ENCODE measurements at regions not wholly inside any gene's neighbourhood (a gene's known extent, or its start where the extent isn't known, plus 50 kb on each side); places are given as distances from the start of the nearest gene placed in this dataset.
A peak's percentile ranks its signal among the peaks of the same experiment; 100 is the strongest.

DNA sequence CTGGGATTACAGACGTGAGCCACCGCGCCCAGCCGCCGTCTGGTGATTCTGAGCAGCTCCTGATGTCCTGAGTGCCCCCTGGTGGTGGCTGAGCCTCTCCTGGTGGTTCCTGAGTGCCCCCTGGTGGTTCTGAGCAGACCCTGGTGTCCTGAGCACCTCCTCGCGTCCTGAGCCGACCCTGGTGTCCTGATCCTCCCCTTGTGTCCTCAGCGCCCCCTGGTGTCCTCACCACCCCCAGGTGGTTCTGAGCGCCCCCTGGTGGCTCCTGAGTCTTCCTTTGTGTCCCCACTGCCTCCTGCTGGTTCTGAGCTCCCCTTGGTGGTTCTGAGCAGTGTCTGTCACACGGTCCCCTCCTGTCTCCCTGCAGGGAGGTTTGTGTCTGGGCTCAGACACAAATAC, 1304.9 kb downstream of the TMEM121 start:
- Mint-ChIP-seq H3K27ac (no peak overlapping the region), H3K4me1 (ENCODE audit: low read depth) (no peaks in the 10 kb centered on the region), H3K27me3 (ENCODE audit: insufficient read depth) (no peaks in the 10 kb centered on the region), H3K36me3 (ENCODE audit: low read depth) (no peaks in the 10 kb centered on the region; the same call in 1 of the 2 replicates), H3K9me3 (peaks cover 32% of the 10 kb centered on the region), H3K4me3 (no peak overlapping the region)
- DNase-seq = no peak
- TF ChIP-seq, protein P1, sequence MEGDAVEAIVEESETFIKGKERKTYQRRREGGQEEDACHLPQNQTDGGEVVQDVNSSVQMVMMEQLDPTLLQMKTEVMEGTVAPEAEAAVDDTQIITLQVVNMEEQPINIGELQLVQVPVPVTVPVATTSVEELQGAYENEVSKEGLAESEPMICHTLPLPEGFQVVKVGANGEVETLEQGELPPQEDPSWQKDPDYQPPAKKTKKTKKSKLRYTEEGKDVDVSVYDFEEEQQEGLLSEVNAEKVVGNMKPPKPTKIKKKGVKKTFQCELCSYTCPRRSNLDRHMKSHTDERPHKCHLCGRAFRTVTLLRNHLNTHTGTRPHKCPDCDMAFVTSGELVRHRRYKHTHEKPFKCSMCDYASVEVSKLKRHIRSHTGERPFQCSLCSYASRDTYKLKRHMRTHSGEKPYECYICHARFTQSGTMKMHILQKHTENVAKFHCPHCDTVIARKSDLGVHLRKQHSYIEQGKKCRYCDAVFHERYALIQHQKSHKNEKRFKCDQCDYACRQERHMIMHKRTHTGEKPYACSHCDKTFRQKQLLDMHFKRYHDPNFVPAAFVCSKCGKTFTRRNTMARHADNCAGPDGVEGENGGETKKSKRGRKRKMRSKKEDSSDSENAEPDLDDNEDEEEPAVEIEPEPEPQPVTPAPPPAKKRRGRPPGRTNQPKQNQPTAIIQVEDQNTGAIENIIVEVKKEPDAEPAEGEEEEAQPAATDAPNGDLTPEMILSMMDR (IDR thresholded peaks at IDR 0.05) = peak; percentile 47; the same call in 1 of the 2 replicates

DNA sequence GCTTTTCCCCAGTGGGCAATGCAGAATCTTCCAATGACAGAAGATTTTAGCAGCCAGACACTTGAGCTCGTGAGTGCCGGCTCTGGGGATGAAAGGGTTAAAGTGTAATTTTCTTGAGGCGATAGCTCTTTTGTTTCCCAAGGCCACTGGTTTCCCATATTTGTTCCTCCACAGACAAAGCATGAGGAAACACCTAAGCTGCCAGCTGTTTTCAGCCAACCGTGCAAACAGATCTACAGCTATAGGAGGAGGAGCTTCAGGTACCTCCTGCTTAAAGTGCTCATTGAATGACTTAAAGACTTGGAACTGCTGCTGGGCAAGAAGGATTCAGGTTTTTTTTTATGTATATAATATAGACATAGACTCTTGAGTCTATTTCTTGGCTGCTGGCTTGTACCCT, 1311.5 kb downstream of the TMEM121 start:
- no peaks in the 10 kb centered on the region for H3K36me3 Mint-ChIP-seq (ENCODE audit: low read depth)
- no peak for DNase-seq
- TF ChIP-seq, protein P1 (IDR thresholded peaks at IDR 0.05) = no peak
- no peak overlapping the region for H3K27ac Mint-ChIP-seq
- H3K4me3 Mint-ChIP-seq = no peak overlapping the region
- no peaks in the 10 kb centered on the region; the same call in 1 of the 2 replicates for H3K27me3 Mint-ChIP-seq (ENCODE audit: insufficient read depth)
- no peaks in the 10 kb centered on the region for H3K4me1 Mint-ChIP-seq (ENCODE audit: low read depth)
- H3K9me3 Mint-ChIP-seq = peaks cover 9% of the 10 kb centered on the region

DNA sequence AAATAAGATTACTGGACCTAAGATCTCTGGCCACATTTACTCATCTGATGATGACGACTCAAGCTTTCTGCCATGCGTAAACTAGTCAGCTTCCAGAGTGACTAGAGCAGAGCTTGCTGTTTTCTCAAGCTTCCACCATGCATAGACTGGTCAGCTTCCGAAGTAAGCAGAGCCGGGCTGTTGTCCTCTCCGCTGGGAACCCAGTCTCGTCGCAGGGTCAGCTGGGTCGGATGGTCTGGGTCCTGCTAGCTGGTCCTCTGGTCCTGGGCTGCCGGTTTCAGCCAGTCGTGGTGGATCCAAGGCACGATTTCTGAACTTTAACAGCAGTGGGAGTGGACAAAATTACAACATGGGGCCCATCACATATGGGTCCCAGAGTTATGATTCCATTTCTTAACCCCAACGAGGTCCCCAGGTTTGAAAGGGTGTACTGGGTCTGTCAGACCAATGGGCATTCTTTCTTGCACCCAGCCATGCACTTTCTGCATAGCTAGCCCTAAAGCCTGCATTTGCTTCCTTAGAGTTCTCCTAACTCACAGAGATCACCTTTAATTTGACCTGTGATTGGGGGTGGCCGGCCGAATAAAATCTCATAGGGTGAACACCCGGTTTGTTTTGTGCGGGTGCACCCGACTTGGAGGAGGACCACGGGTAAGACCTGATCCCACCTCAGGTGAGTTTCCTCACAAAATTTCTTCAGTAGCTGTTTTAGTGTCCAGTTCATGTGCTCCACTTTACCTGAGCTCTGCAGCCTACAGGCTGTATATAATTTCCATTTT, 1312.8 kb downstream of the TMEM121 start:
- no peaks in the 10 kb centered on the region; the same call in 1 of the 2 replicates for H3K27me3 Mint-ChIP-seq (ENCODE audit: insufficient read depth)
- H3K36me3 Mint-ChIP-seq (ENCODE audit: low read depth) = no peaks in the 10 kb centered on the region
- H3K4me1 Mint-ChIP-seq (ENCODE audit: low read depth) = no peaks in the 10 kb centered on the region
- H3K4me3 Mint-ChIP-seq = no peak overlapping the region
- TF ChIP-seq, protein P1 (IDR thresholded peaks at IDR 0.05) = no peak
- H3K9me3 Mint-ChIP-seq = peaks cover 9% of the 10 kb centered on the region
- DNase-seq = no peak
- no peak overlapping the region for H3K27ac Mint-ChIP-seq

DNA sequence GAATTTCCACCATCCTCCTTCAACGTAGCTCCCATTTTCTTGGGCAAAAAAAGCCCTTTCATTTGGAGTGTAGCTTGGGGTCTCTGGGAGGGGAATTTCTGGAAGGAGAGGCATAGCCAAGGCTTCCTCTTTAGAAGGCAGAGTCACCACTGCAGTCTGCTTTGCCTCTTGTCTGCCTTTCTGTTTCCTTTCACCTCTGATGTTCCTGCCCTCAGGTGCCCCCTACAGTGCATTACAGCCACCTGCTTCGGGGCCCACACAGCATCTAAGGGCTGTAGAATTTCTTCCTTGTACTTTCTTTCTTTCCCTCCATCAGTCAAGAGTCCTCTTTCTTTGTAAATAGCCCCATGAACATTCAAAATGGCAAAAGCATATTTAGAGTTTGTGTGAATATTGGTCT, 1313.9 kb downstream of the TMEM121 start:
- no peak overlapping the region for H3K4me3 Mint-ChIP-seq
- DNase-seq = no peak
- TF ChIP-seq, protein P1 (IDR thresholded peaks at IDR 0.05) = no peak
- H3K9me3 Mint-ChIP-seq = peaks cover 4% of the 10 kb centered on the region
- no peaks in the 10 kb centered on the region for H3K36me3 Mint-ChIP-seq (ENCODE audit: low read depth)
- no peaks in the 10 kb centered on the region; the same call in 1 of the 2 replicates for H3K27me3 Mint-ChIP-seq (ENCODE audit: insufficient read depth)
- H3K27ac Mint-ChIP-seq = no peak overlapping the region
- no peaks in the 10 kb centered on the region for H3K4me1 Mint-ChIP-seq (ENCODE audit: low read depth)

DNA sequence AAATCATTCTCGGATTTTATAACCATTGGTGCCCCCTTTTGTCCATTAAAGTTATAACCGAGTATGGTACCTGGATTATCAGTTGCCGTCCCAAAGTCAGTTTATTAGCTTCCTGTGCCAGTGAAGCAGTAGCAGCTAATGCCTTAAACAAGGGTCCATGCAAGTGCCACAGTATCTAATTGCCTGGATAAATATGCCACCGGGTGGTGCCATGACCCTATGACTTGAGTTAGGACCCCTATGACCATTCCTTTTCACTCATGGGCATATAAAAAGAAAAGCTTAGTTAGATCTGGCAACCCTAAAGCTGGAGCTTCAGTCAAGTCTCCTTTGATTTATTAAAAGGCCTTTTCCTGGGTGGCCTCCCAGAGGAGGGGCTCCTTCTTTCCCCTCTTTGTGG, 1314.6 kb downstream of the TMEM121 start:
- H3K4me3 Mint-ChIP-seq = no peak overlapping the region
- DNase-seq = no peak
- H3K27me3 Mint-ChIP-seq (ENCODE audit: insufficient read depth) = no peaks in the 10 kb centered on the region; the same call in 1 of the 2 replicates
- H3K36me3 Mint-ChIP-seq (ENCODE audit: low read depth) = no peaks in the 10 kb centered on the region
- H3K9me3 Mint-ChIP-seq = peaks cover 4% of the 10 kb centered on the region
- H3K27ac Mint-ChIP-seq = no peak overlapping the region
- TF ChIP-seq, protein P1 (IDR thresholded peaks at IDR 0.05) = no peak
- no peaks in the 10 kb centered on the region; the same call in 1 of the 2 replicates for H3K4me1 Mint-ChIP-seq (ENCODE audit: low read depth)
